ENCODE measurements at regions not wholly inside any gene's neighbourhood (a gene's known extent, or its start where the extent isn't known, plus 50 kb on each side); places are given as distances from the start of the nearest gene placed in this dataset.

- BruUV-seq (replicated peaks): no TSS peak
- ChIA-PET POLR2A (no interaction called here), CTCF (ENCODE audit: low intra/inter-chr PET ratio) (no interaction called here)
- H3K27me3 ChIP-seq (ENCODE audit: control insufficient read depth in 2 of 2, insufficient read depth in 2 of 2, low read length in 2 of 2): no peaks in the 10 kb centered on the region
- H3K9me3 ChIP-seq (replicated peaks; ENCODE audit: control insufficient read depth, insufficient read depth, low read depth, low read length): no peaks in the 10 kb centered on the region
- H3K27ac ChIP-seq (ENCODE audit: extremely low read depth, low read depth, low read length): no peak overlapping the region
- FAIRE-seq (no peak), DNase-seq (ENCODE audit: extremely low read depth in 1 of 4, low spot score in 3 of 4) (no peak), ATAC-seq (no peak)
- H3K9me1 ChIP-seq (ENCODE audit: control insufficient read depth, insufficient read depth, low read length): no peaks in the 10 kb centered on the region
- no peak for TF ChIP-seq EWSR1 (IDR thresholded peaks at IDR 0.05; ENCODE audit: borderline replicate concordance, low read depth, partially characterized antibody)
- TF ChIP-seq, protein P1, sequence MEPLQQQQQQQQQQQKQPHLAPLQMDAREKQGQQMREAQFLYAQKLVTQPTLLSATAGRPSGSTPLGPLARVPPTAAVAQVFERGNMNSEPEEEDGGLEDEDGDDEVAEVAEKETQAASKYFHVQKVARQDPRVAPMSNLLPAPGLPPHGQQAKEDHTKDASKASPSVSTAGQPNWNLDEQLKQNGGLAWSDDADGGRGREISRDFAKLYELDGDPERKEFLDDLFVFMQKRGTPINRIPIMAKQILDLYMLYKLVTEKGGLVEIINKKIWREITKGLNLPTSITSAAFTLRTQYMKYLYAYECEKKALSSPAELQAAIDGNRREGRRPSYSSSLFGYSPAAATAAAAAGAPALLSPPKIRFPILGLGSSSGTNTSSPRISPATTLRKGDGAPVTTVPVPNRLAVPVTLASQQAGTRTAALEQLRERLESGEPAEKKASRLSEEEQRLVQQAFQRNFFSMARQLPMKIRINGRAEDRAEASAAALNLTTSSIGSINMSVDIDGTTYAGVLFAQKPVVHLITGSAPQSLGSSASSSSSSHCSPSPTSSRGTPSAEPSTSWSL (CRISPR knock-in tag; IDR thresholded peaks at IDR 0.05; ENCODE audit: borderline replicate concordance): no peak
- in situ Hi-C loops (cut with MboI): no loop called here
- no peak overlapping the region for H3K4me3 ChIP-seq
- no peaks in the 10 kb centered on the region for H3K4me1 ChIP-seq (replicated peaks in 1 of 2; ENCODE audit: control insufficient read depth in 2 of 2, insufficient read depth in 2 of 2, low read length in 2 of 2)
- 0% methylated on average over 6 of the region's 6 CpGs for WGBS (ENCODE audit: insufficient coverage, low coverage, missing lambda C conversion rate)
- intact Hi-C loops (cut with micrococcal nuclease): no loop called here
- no peaks in the 10 kb centered on the region for H4K20me1 ChIP-seq (replicated peaks; ENCODE audit: control insufficient read depth, insufficient read depth, low read length)
- no peaks in the 10 kb centered on the region for H3K36me3 ChIP-seq (ENCODE audit: control insufficient read depth, insufficient read depth, low read length)
- H3K79me2 ChIP-seq (ENCODE audit: control insufficient read depth, insufficient read depth, low read length): no peaks in the 10 kb centered on the region
- H3K9ac ChIP-seq (ENCODE audit: insufficient read depth in 1 of 2, low read depth in 2 of 2, low read length in 2 of 2): no peak overlapping the region
- no peak overlapping the region for H2AFZ ChIP-seq (ENCODE audit: low read depth, low read length)
- no peak overlapping the region for H3K4me2 ChIP-seq (ENCODE audit: insufficient read depth, low read length)
These were observed 203.2 kb upstream of the LYPLAL1 start for GRCh38 chr1:218970397-218970990.

GRCh38 chr1:218971156-218971555 is 202.5 kb upstream of the LYPLAL1 start:
- CTCF ChIA-PET (ENCODE audit: low intra/inter-chr PET ratio): no interaction called here
- intact Hi-C loops (cut with micrococcal nuclease): no loop called here
- no TSS peak for BruUV-seq (replicated peaks)

More at GRCh38 chr1:218971156-218971555, 202.5 kb upstream of the LYPLAL1 start:
- no peak overlapping the region for H2AFZ ChIP-seq (ENCODE audit: low read depth, low read length)
- POLR2A ChIA-PET: no interaction called here
- no peaks in the 10 kb centered on the region for H3K79me2 ChIP-seq (ENCODE audit: control insufficient read depth, insufficient read depth, low read length)
- H4K20me1 ChIP-seq (replicated peaks; ENCODE audit: control insufficient read depth, insufficient read depth, low read length): no peaks in the 10 kb centered on the region
- 0% methylated on average over 1 of the region's 1 CpG for WGBS (ENCODE audit: insufficient coverage, low coverage, missing lambda C conversion rate)
- FAIRE-seq: no peak
- in situ Hi-C loops (cut with MboI): no loop called here
- H3K9me1 ChIP-seq (ENCODE audit: control insufficient read depth, insufficient read depth, low read length): no peaks in the 10 kb centered on the region
- no peak for DNase-seq (ENCODE audit: extremely low read depth in 1 of 4, low spot score in 3 of 4)
- H3K27me3 ChIP-seq (ENCODE audit: control insufficient read depth in 2 of 2, insufficient read depth in 2 of 2, low read length in 2 of 2): no peaks in the 10 kb centered on the region
- no peak overlapping the region for H3K4me3 ChIP-seq
- ATAC-seq: no peak
- no peaks in the 10 kb centered on the region for H3K9me3 ChIP-seq (replicated peaks; ENCODE audit: control insufficient read depth, insufficient read depth, low read depth, low read length)
- no peaks in the 10 kb centered on the region for H3K36me3 ChIP-seq (ENCODE audit: control insufficient read depth, insufficient read depth, low read length)
- no peak overlapping the region for H3K27ac ChIP-seq (ENCODE audit: extremely low read depth, low read depth, low read length)
- no peaks in the 10 kb centered on the region for H3K4me1 ChIP-seq (replicated peaks in 1 of 2; ENCODE audit: control insufficient read depth in 2 of 2, insufficient read depth in 2 of 2, low read length in 2 of 2)
- H3K9ac ChIP-seq (ENCODE audit: insufficient read depth in 1 of 2, low read depth in 2 of 2, low read length in 2 of 2): no peak overlapping the region
- no peak overlapping the region for H3K4me2 ChIP-seq (ENCODE audit: insufficient read depth, low read length)
- TF ChIP-seq ZBTB49 (CRISPR knock-in tag; IDR thresholded peaks at IDR 0.05; ENCODE audit: borderline replicate concordance): no peak
- TF ChIP-seq LCOR (CRISPR knock-in tag; IDR thresholded peaks at IDR 0.05): no peak
- TF ChIP-seq ZNF518B (CRISPR knock-in tag; IDR thresholded peaks at IDR 0.05): no peak
- no peak for TF ChIP-seq SREBF2 (CRISPR knock-in tag; IDR thresholded peaks at IDR 0.05)
- TF ChIP-seq ILF3 (IDR thresholded peaks at IDR 0.05; ENCODE audit: borderline replicate concordance): no peak
